Heart left ventricle (tissue), 13 donors: ENCODE measurements at regions not wholly inside any gene's neighbourhood (a gene's known extent, or its start where the extent isn't known, plus 50 kb on each side); places are given as distances from the start of the nearest gene placed in this dataset.

Experiments
- POLR2A ChIP-seq, 2 donors: fragments of 450-650 bp; IDR thresholded peaks; one replicate each; pipeline ENCODE4 v1.6.1; 2017; ENCODE audit warnings: antibody characterized with exemption in 2 of 2, mild to moderate bottlenecking in 2 of 2, moderate library complexity in 2 of 2
- TF ChIP-seq, protein P1 (sequence below), 12 donors: fragments of 200-600 bp; sonication (generic) in 4 of 12; IDR thresholded peaks; one replicate each; pipeline versions ENCODE4 v1.5.0 to v1.8.0; 2018 to 2022; ENCODE audit warnings: antibody characterized with exemption in 12 of 12, mild to moderate bottlenecking in 5 of 12
- donor health status: ischemic (EF 13 %, LVEDD 7.1; RV severe dilation, severe dysfunction).
- donor health status: DM: no; HTN: yes; CAD: no.
- donor health status: DM: no; HTN: no; CAD: no.
- donor health status: ischemic (EF 25% LVEDD 6.9; RV normal size, moderate dysfunction).
- donor health status: ischemic (EF 25% LVEDD 5.7; RV mildly dilated, moderate dysfunction).
- donor health status: ischemic (EF 35%, LVEDD 5.7; RV mildly dilated, moderate dysfunction).
- donor health status: nonischemic (EF 11% LVEDD 7.7; RV severe dilation, severe dysfunction).
- donor health status: DM: yes; HTN: yes; CAD: no.
- donor health status: PGD.
- donor health status: ischemic (EF 29% LVEDD 5.4; RV normal size, mild dysfunction).
- donor health status: nonischemic (EF 23%, LVEDD 6.1; RV moderate dilation, normal function).

DNA sequence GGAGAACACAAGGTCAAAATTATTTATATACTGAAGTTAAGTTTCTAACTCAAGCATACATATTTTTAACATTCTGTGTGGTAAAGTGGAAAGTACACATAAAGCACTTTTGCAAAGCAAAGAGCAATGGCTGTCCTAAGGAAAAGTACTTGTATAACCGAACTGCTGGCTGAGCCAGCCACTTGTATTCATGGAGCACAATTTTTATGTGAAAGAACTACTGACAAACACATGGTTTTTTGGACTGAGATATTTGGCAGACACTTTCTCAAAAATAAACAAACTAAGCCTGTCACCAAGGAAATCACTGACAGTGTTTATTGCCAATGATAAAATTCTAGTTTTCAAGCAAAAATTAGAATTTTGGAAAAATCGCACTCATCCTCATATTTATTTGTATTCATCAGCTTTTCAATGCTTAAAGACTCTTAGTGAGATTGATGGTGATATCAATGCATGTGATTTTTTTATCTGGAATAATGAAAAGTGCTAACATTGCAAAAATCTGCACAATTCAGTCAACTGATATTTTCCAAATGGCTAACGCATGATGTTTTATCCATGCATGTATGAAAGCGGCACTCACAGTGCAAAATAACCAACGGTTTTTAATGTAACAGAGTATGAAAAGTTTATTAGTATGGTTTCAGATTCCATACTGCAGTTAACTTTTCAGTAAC is 125.3 kb downstream of the IPO8 start:
- TF ChIP-seq, protein P1, sequence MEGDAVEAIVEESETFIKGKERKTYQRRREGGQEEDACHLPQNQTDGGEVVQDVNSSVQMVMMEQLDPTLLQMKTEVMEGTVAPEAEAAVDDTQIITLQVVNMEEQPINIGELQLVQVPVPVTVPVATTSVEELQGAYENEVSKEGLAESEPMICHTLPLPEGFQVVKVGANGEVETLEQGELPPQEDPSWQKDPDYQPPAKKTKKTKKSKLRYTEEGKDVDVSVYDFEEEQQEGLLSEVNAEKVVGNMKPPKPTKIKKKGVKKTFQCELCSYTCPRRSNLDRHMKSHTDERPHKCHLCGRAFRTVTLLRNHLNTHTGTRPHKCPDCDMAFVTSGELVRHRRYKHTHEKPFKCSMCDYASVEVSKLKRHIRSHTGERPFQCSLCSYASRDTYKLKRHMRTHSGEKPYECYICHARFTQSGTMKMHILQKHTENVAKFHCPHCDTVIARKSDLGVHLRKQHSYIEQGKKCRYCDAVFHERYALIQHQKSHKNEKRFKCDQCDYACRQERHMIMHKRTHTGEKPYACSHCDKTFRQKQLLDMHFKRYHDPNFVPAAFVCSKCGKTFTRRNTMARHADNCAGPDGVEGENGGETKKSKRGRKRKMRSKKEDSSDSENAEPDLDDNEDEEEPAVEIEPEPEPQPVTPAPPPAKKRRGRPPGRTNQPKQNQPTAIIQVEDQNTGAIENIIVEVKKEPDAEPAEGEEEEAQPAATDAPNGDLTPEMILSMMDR (IDR thresholded peaks at IDR 0.05) = no peak
- TF ChIP-seq POLR2A (IDR thresholded peaks at IDR 0.05) = no peak
